ENCODE measurements at regions not wholly inside any gene's neighbourhood (a gene's known extent, or its start where the extent isn't known, plus 50 kb on each side); places are given as distances from the start of the nearest gene placed in this dataset.

- no peak for TF ChIP-seq POLR2A (IDR thresholded peaks at IDR 0.05; ENCODE audit: low read depth, low read length)
- TF ChIP-seq POLR2AphosphoS5 (IDR thresholded peaks at IDR 0.05; ENCODE audit: low read depth, low read length): no peak
- TF ChIP-seq SPI1 (IDR thresholded peaks at IDR 0.05; ENCODE audit: low read depth, low read length): no peak
Measured at GRCh38 chr22:49321477-49322055, 506.1 kb downstream of the BRD1 start.

Data from GM12891 (cell line).